Neural progenitor cell (in vitro differentiated cells): ENCODE measurements at regions not wholly inside any gene's neighbourhood (a gene's known extent, or its start where the extent isn't known, plus 50 kb on each side); places are given as distances from the start of the nearest gene placed in this dataset.

ENCODE experiments used
- DNase-seq: peaks from one replicate; pipeline ENCODE4 v3.0.0-alpha.2; 2016; ENCODE audit warnings: low spot score
- H2AFZ ChIP-seq: fragments of 200-600 bp; sonication (generic); replicated peaks from 2 replicates; pipeline ENCODE4 v1.6.1; 2016; ENCODE audit warnings: antibody characterized with exemption
- H3F3A ChIP-seq: fragments of 200-600 bp; sonication (generic); 2 replicates; pipeline ENCODE4 v1.6.1; 2016; ENCODE audit warnings: antibody characterized with exemption, low read depth
- H3K27ac ChIP-seq: fragments of 200-600 bp; sonication (generic); 2 replicates; pipeline ENCODE4 v1.5.1; 2016; ENCODE audit warnings: mild to moderate bottlenecking
- H3K27me3 ChIP-seq: fragments of 200-600 bp; sonication (generic); 2 replicates; pipeline ENCODE4 v1.6.1; 2016; ENCODE audit warnings: mild to moderate bottlenecking, moderate library complexity
- H3K36me3 ChIP-seq: fragments of 200-600 bp; sonication (generic); 2 replicates; pipeline ENCODE4 v1.5.1; 2016
- H3K4me1 ChIP-seq: fragments of 200-600 bp; sonication (generic); 2 replicates; pipeline ENCODE4 v1.6.1; 2016; ENCODE audit warnings: mixed run types
- H3K4me2 ChIP-seq: fragments of 200-600 bp; sonication (generic); 2 replicates; pipeline ENCODE4 v1.6.1; 2016
- H3K4me3 ChIP-seq: fragments of 200-600 bp; sonication (generic); 2 replicates; pipeline ENCODE4 v1.5.1; 2016
- H3K79me2 ChIP-seq: fragments of 200-600 bp; sonication (generic); 2 replicates; pipeline ENCODE4 v1.6.1; 2016; ENCODE audit warnings: low read depth
- H3K9ac ChIP-seq: fragments of 200-600 bp; sonication (generic); 2 replicates; pipeline ENCODE4 v1.6.1; 2016
- H3K9me3 ChIP-seq: fragments of 200-600 bp; sonication (generic); 2 replicates; pipeline ENCODE4 v1.5.1; 2016; ENCODE audit warnings: low read depth
- H4K20me1 ChIP-seq: fragments of 200-600 bp; sonication (generic); 2 replicates; pipeline ENCODE4 v1.6.1; 2016; ENCODE audit warnings: low read depth
- H3K27ac Mint-ChIP-seq: 3 replicates; pipeline ENCODE4 v1.8.0; 2021; ENCODE audit warnings: mixed read lengths
- H3K27me3 Mint-ChIP-seq: 2 replicates; pipeline ENCODE4 v1.8.0; 2022; ENCODE audit warnings: low read depth, mild to moderate bottlenecking, inconsistent platforms, moderate library complexity, mixed read lengths; ENCODE audit not compliant: insufficient read depth
- H3K36me3 Mint-ChIP-seq: 3 replicates; pipeline ENCODE4 v1.8.0; 2021; ENCODE audit warnings: mixed read lengths
- H3K4me1 Mint-ChIP-seq: 3 replicates; pipeline ENCODE4 v1.8.0; 2021; ENCODE audit warnings: mixed read lengths
- H3K4me3 Mint-ChIP-seq: 3 replicates; pipeline ENCODE4 v1.8.0; 2021; ENCODE audit warnings: mild to moderate bottlenecking, moderate library complexity, mixed read lengths
- H3K9me3 Mint-ChIP-seq: 3 replicates; pipeline ENCODE4 v1.8.0; 2020; ENCODE audit warnings: mixed read lengths
- CTCF ChIP-seq: fragments of 200-600 bp; sonication (generic); IDR thresholded peaks from 2 replicates; pipeline ENCODE4 v1.5.1; 2017; ENCODE audit warnings: antibody characterized with exemption, mild to moderate bottlenecking
- EZH2 ChIP-seq: fragments of 200-600 bp; sonication (generic); IDR thresholded peaks from 2 replicates; pipeline ENCODE4 v1.6.1; 2017; ENCODE audit warnings: antibody characterized with exemption, mild to moderate bottlenecking, moderate library complexity
- EZH2phosphoT487 ChIP-seq: fragments of 200-600 bp; sonication (generic); IDR thresholded peaks from 2 replicates; pipeline ENCODE4 v1.6.1; 2017; ENCODE audit warnings: antibody characterized with exemption

GRCh38 chr10:43938810-43939209, 290.1 kb upstream of the ZNF32 start:
- Histone ChIP-seq H3F3A (no peaks in the 10 kb centered on the region), H3K79me2 (no peaks in the 10 kb centered on the region), H3K36me3 (no peaks in the 10 kb centered on the region), H3K4me2 (no peak overlapping the region), H3K4me1 (no peaks in the 10 kb centered on the region), H4K20me1 (no peaks in the 10 kb centered on the region), H3K9ac (no peak overlapping the region), H3K27me3 (no peaks in the 10 kb centered on the region), H3K4me3 (no peak overlapping the region), H3K27ac (no peak overlapping the region), H3K9me3 (no peaks in the 10 kb centered on the region), H2AFZ (no peak overlapping the region)
- no peak overlapping the region for H3K27ac Mint-ChIP-seq
- H3K4me1 Mint-ChIP-seq = peaks cover 15% of the 10 kb centered on the region
- no peak overlapping the region for H3K4me3 Mint-ChIP-seq
- peaks cover 4% of the 10 kb centered on the region for H3K27me3 Mint-ChIP-seq
- DNase-seq = no peak
- TF ChIP-seq EZH2phosphoT487 (no peak), CTCF (no peak), EZH2 (no peak)
- H3K9me3 Mint-ChIP-seq = no peaks in the 10 kb centered on the region
- no peaks in the 10 kb centered on the region for H3K36me3 Mint-ChIP-seq

GRCh38 chr10:43931308-43931930, 282.7 kb upstream of the ZNF32 start:
- Mint-ChIP-seq H3K27ac (no peak overlapping the region), H3K9me3 (no peaks in the 10 kb centered on the region), H3K36me3 (no peaks in the 10 kb centered on the region), H3K27me3 (peaks cover 2% of the 10 kb centered on the region), H3K4me1 (no peaks in the 10 kb centered on the region), H3K4me3 (no peak overlapping the region)
- Histone ChIP-seq H3K27me3 (no peaks in the 10 kb centered on the region), H3F3A (no peaks in the 10 kb centered on the region), H3K4me1 (no peaks in the 10 kb centered on the region), H3K36me3 (no peaks in the 10 kb centered on the region), H3K79me2 (no peaks in the 10 kb centered on the region), H2AFZ (no peak overlapping the region), H3K9me3 (no peaks in the 10 kb centered on the region), H3K4me2 (no peak overlapping the region), H4K20me1 (no peaks in the 10 kb centered on the region), H3K9ac (no peak overlapping the region), H3K4me3 (no peak overlapping the region), H3K27ac (no peak overlapping the region)
- no peak for DNase-seq
- no peak for TF ChIP-seq EZH2phosphoT487
- TF ChIP-seq EZH2 = no peak
- no peak for TF ChIP-seq CTCF

GRCh38 chr10:43930777-43931176, 282.1 kb upstream of the ZNF32 start:
- no peaks in the 10 kb centered on the region for H4K20me1 ChIP-seq
- TF ChIP-seq EZH2phosphoT487 = no peak
- no peak for TF ChIP-seq EZH2
- no peak for TF ChIP-seq CTCF
- H3K36me3 ChIP-seq = no peaks in the 10 kb centered on the region
- H3K27me3 ChIP-seq = no peaks in the 10 kb centered on the region
- DNase-seq = no peak
- no peaks in the 10 kb centered on the region for H3K9me3 Mint-ChIP-seq
- no peak overlapping the region for H3K4me3 ChIP-seq
- H3K36me3 Mint-ChIP-seq = no peaks in the 10 kb centered on the region
- H3K27ac Mint-ChIP-seq = no peak overlapping the region
- H3K79me2 ChIP-seq = no peaks in the 10 kb centered on the region
- no peaks in the 10 kb centered on the region for H3K4me1 Mint-ChIP-seq
- peaks cover 2% of the 10 kb centered on the region for H3K27me3 Mint-ChIP-seq
- H3K9ac ChIP-seq = no peak overlapping the region
- H2AFZ ChIP-seq = no peak overlapping the region
- no peak overlapping the region for H3K27ac ChIP-seq
- H3F3A ChIP-seq = no peaks in the 10 kb centered on the region
- no peaks in the 10 kb centered on the region for H3K9me3 ChIP-seq
- no peaks in the 10 kb centered on the region for H3K4me1 ChIP-seq
- H3K4me2 ChIP-seq = no peak overlapping the region
- H3K4me3 Mint-ChIP-seq = no peak overlapping the region
